GM12878 (cell line): ENCODE measurements at regions not wholly inside any gene's neighbourhood (a gene's known extent, or its start where the extent isn't known, plus 50 kb on each side); places are given as distances from the start of the nearest gene placed in this dataset.

Experiments
- BCLAF1 ChIP-seq: fragments of 450-650 bp; IDR thresholded peaks from 2 replicates; pipeline ENCODE4 v1.6.1; 2017; ENCODE audit warnings: antibody characterized with exemption, mild to moderate bottlenecking, moderate library complexity
- CTCF ChIP-seq, 3 experiments: IDR thresholded peaks in 2 of 3; conservative IDR thresholded peaks in 1 of 3; 2 replicates each; pipeline ENCODE4 v1.5.1; 2011; ENCODE audit warnings: low read depth in 3 of 3, low read length in 3 of 3, mild to moderate bottlenecking in 3 of 3, control low read depth in 2 of 3, moderate library complexity in 2 of 3, inconsistent platforms in 1 of 3, mixed read lengths in 1 of 3; ENCODE audit not compliant: control insufficient read depth in 2 of 3, insufficient read depth in 1 of 3; ENCODE audit errors: extremely low read depth in 1 of 3
- EZH2 ChIP-seq: IDR thresholded peaks from 2 replicates; pipeline ENCODE4 v1.6.1; 2012; ENCODE audit warnings: low read depth, mild to moderate bottlenecking, control low read depth, inconsistent platforms, low read length, borderline replicate concordance; ENCODE audit not compliant: control insufficient read depth
- GABPA ChIP-seq: IDR thresholded peaks from 2 replicates; pipeline ENCODE4 v1.6.1; 2014; ENCODE audit warnings: antibody characterized with exemption, low read depth, mild to moderate bottlenecking, inconsistent platforms
- RCOR1 ChIP-seq: conservative IDR thresholded peaks from 2 replicates; pipeline ENCODE4 v1.6.1; 2012; ENCODE audit warnings: low read depth, low read length, improper control_type of control experiment
- REST ChIP-seq: IDR thresholded peaks from 2 replicates; pipeline ENCODE4 v1.6.1; 2012; ENCODE audit warnings: mild to moderate bottlenecking, low read depth, low read length
- SP1 ChIP-seq: IDR thresholded peaks from one replicate; pipeline ENCODE4 v1.6.1; 2011; ENCODE audit warnings: low read depth, low read length
- SPI1 ChIP-seq: IDR thresholded peaks from 2 replicates; pipeline ENCODE4 v1.6.1; 2011; ENCODE audit warnings: low read depth, mild to moderate bottlenecking, low read length, moderate library complexity, borderline replicate concordance; ENCODE audit not compliant: insufficient read depth
- SUZ12 ChIP-seq: fragments of 200-600 bp; sonication (generic); IDR thresholded peaks from one replicate; pipeline ENCODE4 v1.6.1; 2018; ENCODE audit warnings: antibody characterized with exemption, mild to moderate bottlenecking; ENCODE audit not compliant: unreplicated experiment
- TARDBP ChIP-seq: IDR thresholded peaks from 2 replicates; pipeline ENCODE4 v1.6.1; 2016; ENCODE audit warnings: borderline replicate concordance
- ZBTB11 ChIP-seq: fragments of 450-650 bp; formaldehyde crosslinking; IDR thresholded peaks from 2 replicates; pipeline ENCODE4 v1.5.0; 2022; ENCODE audit warnings: mild to moderate bottlenecking, missing genetic modification characterization

- TF ChIP-seq RCOR1 = no peak
- TF ChIP-seq SPI1 = 0 out of 2 replicates have a peak, but pooled peaks have one; percentile 1
- TF ChIP-seq EZH2 = no peak
- no peak for TF ChIP-seq SUZ12
- no peak for TF ChIP-seq REST
- TF ChIP-seq BCLAF1 = no peak
- TF ChIP-seq CTCF (IDR thresholded peaks at IDR 0.05 in 2 of 3, conservative IDR thresholded peaks at IDR 0.05 in 1 of 3; ENCODE audit: control insufficient read depth in 2 of 3, extremely low read depth in 1 of 3, insufficient read depth in 1 of 3, low read depth in 3 of 3, low read length in 3 of 3) = no peak
- no peak for TF ChIP-seq ZBTB11
- no peak for TF ChIP-seq GABPA
- no peak for TF ChIP-seq SP1
- no peak for TF ChIP-seq TARDBP
Observed at GRCh38 chr2:128754246-128754724, 435.6 kb upstream of the HS6ST1 start.
